Ammon's horn (tissue), 1 donor: ENCODE measurements at regions not wholly inside any gene's neighbourhood (a gene's known extent, or its start where the extent isn't known, plus 50 kb on each side); places are given as distances from the start of the nearest gene placed in this dataset.

Source experiments
- DNase-seq: peaks from one replicate; pipeline ENCODE4 v3.0.0-alpha.2; 2016; ENCODE audit warnings: low spot score

GRCh38 chr16:50916040-50916439 is 174.2 kb downstream of the CYLD start:
- DNase-seq, result no peak

GRCh38 chr16:50915120-50915519 is 173.2 kb downstream of the CYLD start:
- no peak for DNase-seq

- no peak for DNase-seq
These were observed 168.8 kb downstream of the CYLD start for GRCh38 chr16:50910736-50911100.

- peak; percentile 24 for DNase-seq
These were observed 168.2 kb downstream of the CYLD start for GRCh38 chr16:50909831-50910735.

GRCh38 chr16:50908468-50908867 is 166.6 kb downstream of the CYLD start:
- no peak for DNase-seq

- no peak for DNase-seq
These were observed 164.6 kb downstream of the CYLD start for GRCh38 chr16:50906454-50906853.

- peak; percentile 60 for DNase-seq
These were observed 160.6 kb downstream of the CYLD start for GRCh38 chr16:50902457-50902856.

GRCh38 chr16:50901062-50901461 is 159.2 kb downstream of the CYLD start:
- DNase-seq, result no peak

GRCh38 chr16:50900391-50900942 is 158.6 kb downstream of the CYLD start:
- DNase-seq, result no peak

GRCh38 chr16:50899951-50900350 is 158.1 kb downstream of the CYLD start:
- no peak for DNase-seq

- no peak for DNase-seq
These were observed 147.9 kb downstream of the CYLD start for GRCh38 chr16:50889746-50890145.

- DNase-seq, result no peak
These were observed 147.4 kb downstream of the CYLD start for GRCh38 chr16:50889276-50889675.

- DNase-seq, result no peak
These were observed 146.8 kb downstream of the CYLD start for GRCh38 chr16:50888486-50889261.

GRCh38 chr16:50887500-50888298 is 145.8 kb downstream of the CYLD start:
- no peak for DNase-seq

- no peak for DNase-seq
These were observed 142.4 kb downstream of the CYLD start for GRCh38 chr16:50884066-50884860.

- no peak for DNase-seq
These were observed 140.1 kb downstream of the CYLD start for GRCh38 chr16:50881956-50882355.

- DNase-seq, result no peak
These were observed 139.5 kb downstream of the CYLD start for GRCh38 chr16:50881331-50881830.

- DNase-seq, result no peak
These were observed 139.0 kb downstream of the CYLD start for GRCh38 chr16:50880926-50881325.

- DNase-seq, result peak; percentile 55
These were observed 138.2 kb downstream of the CYLD start for GRCh38 chr16:50879873-50880695.

GRCh38 chr16:50878966-50879615 is 137.2 kb downstream of the CYLD start:
- DNase-seq, result no peak
